ENCODE measurements at regions not wholly inside any gene's neighbourhood (a gene's known extent, or its start where the extent isn't known, plus 50 kb on each side); places are given as distances from the start of the nearest gene placed in this dataset.
"Not testable (repeated sequence)": the region's sequence is repeated elsewhere in the genome, so short reads cannot be mapped to it uniquely, and the experiment has no call there.

GRCh38 chr4:108458681-108459080, 161.7 kb upstream of the RPL34 start:
- no peak for DNase-seq (ENCODE audit: low spot score)

GRCh38 chr4:108454227-108454626, 166.1 kb upstream of the RPL34 start:
- no peak for DNase-seq (ENCODE audit: low spot score)

GRCh38 chr4:108453366-108453765, 167.0 kb upstream of the RPL34 start:
- DNase-seq (ENCODE audit: low spot score) = no peak

DNA sequence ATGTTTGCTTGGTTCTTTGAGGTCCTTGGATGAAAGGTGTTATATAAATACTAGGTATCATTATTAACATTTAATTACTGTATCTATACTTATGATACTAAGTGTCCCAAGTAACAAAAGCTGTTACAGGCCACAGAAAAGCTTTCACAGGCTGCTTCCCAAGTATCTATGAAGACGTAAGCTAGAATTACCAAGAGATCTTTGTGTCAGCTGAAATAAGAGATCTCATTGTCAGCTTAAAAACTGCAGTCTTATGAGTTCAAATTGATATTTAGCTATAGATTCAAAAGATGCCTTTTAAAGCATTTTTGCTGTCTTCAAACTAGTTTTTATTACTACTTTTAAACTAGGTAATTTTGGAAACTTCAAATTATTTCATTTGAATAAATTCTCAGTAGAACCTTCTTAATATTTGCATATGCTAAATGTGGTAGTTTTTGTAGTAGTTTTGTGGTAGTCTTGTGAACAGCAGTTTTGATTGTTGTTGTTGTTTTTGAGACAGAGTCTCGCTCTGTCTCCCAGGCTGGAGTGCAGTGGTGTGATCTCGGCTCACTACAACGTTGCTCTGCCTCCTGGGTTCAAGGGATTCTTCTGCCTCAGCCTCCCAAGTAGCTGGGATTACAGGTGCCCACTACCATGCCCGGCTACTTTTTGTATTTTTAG, 170.0 kb upstream of the RPL34 start:
- DNase-seq (ENCODE audit: low spot score) = no peak

DNA sequence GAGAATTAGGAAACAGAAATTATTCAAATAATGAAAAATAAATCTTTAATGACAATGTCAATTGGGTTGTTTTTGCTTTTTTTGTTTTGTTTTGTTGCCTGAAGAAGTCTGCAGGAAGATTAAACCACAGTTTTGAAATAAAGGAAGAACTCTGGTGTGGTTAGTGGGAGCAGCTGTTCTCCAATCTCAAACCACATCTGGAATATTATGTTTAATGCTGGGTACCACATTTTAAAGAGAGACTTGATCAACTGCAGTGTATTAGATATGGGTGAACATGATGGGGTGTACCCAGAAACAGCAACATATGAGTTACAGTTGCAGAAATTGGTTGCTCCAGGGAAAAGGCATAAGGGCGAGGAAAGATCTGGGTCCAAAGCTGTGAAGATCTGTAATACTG, 171.2 kb upstream of the RPL34 start:
- no peak for DNase-seq (ENCODE audit: low spot score)

GRCh38 chr4:108446556-108446955, 173.8 kb upstream of the RPL34 start:
- no peak for DNase-seq (ENCODE audit: low spot score)

GRCh38 chr4:108445716-108446115, 174.7 kb upstream of the RPL34 start:
- no peak for DNase-seq (ENCODE audit: low spot score)

DNA sequence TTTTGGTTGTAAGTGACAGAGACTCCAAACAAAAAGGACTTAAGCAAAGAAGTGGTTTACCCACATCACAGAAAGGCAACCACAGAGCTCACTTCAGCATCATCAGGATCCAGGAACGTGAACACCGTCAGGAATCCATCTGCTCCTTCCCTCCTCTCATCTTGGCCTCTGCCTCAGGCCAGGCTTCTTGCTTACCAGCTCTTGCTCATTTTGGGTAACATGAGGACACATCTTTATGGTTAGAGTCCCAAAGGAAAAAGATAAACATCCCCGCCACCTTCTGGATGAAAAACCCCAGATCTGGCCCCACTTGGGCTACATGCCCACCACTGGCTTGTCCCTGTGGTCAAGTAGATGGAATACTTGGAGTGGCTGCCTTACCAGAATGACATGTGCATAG, 176.8 kb upstream of the RPL34 start:
- DNase-seq (ENCODE audit: low spot score) = no peak

DNA sequence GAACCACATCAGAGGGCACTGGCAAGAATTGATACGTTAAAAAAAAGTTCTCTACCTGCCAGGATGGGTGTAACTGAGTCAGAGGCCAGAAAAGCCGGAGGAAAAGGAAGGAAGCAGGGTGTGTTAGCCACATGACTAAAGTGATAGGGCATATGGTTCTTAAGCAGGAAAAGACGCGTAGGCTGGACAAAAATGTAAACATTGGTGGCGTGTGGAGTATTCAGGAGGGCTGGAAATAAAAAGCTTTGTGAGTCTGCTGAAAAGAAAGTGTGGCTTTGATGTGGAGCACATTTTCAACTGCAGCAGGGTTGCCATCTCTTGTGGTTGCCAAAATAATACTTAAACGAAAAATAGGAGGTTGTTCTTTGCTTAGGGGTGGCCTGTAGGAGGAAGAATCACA, 186.5 kb upstream of the RPL34 start:
- peak; percentile 78 for DNase-seq (ENCODE audit: low spot score)

DNA sequence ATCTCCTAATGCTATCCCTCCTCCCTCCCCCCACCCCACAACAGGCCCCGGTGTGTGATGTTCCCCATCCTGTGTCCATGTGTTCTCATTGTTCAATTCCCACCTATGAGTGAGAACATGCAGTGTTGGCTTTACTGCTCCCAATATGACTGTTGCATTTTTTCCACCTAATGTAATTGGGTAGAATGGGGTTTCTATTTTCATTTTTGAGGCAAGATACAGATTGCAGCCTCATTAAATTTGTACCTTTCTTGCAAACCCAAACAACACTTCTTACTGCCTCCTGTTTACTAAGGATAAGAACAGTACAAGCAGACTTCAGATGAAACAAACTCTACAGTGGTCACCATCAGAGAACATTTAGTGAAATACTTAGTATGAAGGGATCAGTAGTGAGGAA, 187.0 kb upstream of the RPL34 start:
- not testable (repeated sequence) for DNase-seq (ENCODE audit: low spot score)

GRCh38 chr4:108432418-108432817, 188.0 kb upstream of the RPL34 start:
- DNase-seq (ENCODE audit: low spot score) = no peak

GRCh38 chr4:108431986-108432385, 188.4 kb upstream of the RPL34 start:
- no peak for DNase-seq (ENCODE audit: low spot score)

DNA sequence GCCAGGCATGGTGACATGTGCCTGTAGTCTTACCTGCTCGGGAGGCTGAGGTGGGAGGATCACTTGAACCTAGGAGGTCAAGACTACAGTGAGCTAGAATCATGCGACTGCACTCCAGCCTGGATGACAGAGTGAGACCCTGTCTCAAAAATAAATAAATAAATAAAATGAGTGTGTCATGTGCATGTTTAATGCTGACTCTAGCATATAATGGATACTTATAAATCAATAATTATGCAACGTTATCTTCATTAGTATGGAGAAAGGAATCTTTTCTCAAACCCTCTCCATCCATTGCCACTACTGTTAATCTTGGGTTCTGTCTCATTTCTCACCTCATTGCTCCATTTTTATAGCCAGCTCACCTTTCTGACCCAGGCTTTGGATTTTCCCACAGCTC, 189.5 kb upstream of the RPL34 start:
- DNase-seq (ENCODE audit: low spot score) = no peak

GRCh38 chr4:108429662-108430061, 190.7 kb upstream of the RPL34 start:
- no peak for DNase-seq (ENCODE audit: low spot score)

- DNase-seq (ENCODE audit: low spot score) = no peak
Measured at GRCh38 chr4:108428923-108429322, 191.5 kb upstream of the RPL34 start.

- no peak for DNase-seq (ENCODE audit: low spot score)
Measured at GRCh38 chr4:108427946-108428485, 192.4 kb upstream of the RPL34 start.

- DNase-seq (ENCODE audit: low spot score) = no peak
Measured at GRCh38 chr4:108426493-108426892, 193.9 kb upstream of the RPL34 start.

GRCh38 chr4:108425988-108426387, 194.4 kb upstream of the RPL34 start:
- no peak for DNase-seq (ENCODE audit: low spot score)

- no peak for DNase-seq (ENCODE audit: low spot score)
Measured at GRCh38 chr4:108417923-108418322, 202.5 kb upstream of the RPL34 start.

- DNase-seq (ENCODE audit: low spot score) = no peak
Measured at GRCh38 chr4:108416831-108417230, 203.5 kb upstream of the RPL34 start.

DNA sequence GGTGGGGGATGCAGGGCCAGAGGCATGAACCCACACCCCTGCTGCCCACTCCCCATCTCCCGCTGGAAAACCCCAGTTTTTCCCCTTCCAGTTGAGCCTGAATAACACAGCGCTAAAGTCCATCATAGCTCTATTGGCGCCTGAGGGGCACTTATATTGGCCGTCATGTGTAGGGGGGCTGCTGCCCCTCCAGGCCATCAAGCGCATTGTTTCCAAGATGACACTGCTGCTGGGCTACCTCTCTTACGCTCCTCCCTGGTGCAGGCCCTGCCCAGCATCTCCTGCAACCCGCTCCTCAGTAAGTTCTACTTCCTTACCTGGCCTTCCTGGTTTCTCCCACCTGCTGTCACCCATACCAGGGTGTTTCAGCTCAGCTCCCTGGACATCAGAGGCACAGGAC, 205.0 kb upstream of the RPL34 start:
- DNase-seq (ENCODE audit: low spot score) = no peak

DNA sequence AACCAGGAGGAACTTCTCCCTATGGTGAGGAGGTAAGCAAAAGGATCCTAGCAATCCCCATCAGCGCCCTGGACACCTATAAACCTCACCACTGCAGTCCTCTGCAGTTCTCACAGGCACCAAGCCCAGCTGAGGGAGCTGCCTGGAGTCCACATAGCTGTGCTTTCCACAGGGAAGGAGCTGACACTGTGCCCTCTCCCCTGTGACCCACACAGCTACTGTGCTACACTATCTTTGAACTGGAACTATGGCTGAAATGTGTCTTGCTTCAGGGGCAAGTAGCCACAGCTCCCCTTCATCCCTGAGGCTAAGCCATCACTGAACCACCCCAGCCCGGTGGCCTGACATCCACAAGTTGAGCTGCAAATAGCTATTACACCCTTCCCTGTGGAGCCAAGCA, 208.5 kb upstream of the RPL34 start:
- DNase-seq (ENCODE audit: low spot score) = no peak

DNA sequence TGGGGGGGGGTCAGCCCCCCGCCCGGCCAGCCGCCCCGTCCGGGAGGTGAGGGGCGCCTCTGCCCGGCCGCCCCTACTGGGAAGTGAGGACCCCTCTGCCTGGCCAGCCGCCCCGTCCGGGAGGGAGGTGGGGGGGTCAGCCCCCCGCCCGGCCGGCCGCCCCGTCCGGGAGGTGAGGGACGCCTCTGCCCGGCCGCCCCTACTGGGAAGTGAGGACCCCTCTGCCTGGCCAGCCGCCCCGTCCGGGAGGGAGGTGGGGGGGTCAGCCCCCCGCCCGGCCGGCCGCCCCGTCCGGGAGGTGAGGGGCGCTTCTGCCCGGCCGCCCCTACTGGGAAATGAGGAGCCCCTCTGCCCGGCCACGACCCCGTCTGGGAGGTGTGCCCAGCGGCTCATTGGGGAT, 210.7 kb upstream of the RPL34 start:
- not testable (repeated sequence) for DNase-seq (ENCODE audit: low spot score)

GRCh38 chr4:108405586-108405985, 214.8 kb upstream of the RPL34 start:
- no peak for DNase-seq (ENCODE audit: low spot score)

Measured in CD4-positive, alpha-beta T cell treated with Interleukin-6 at 100 ng/mL for 8 hours (primary cell).